Fibroblast of lung (primary cell): ENCODE measurements at regions not wholly inside any gene's neighbourhood (a gene's known extent, or its start where the extent isn't known, plus 50 kb on each side); places are given as distances from the start of the nearest gene placed in this dataset.

ENCODE experiments used
- EZH2 ChIP-seq: IDR thresholded peaks from 2 replicates; pipeline ENCODE4 v1.5.1; 2012; ENCODE audit warnings: low read length, control low read depth, mild to moderate bottlenecking; ENCODE audit errors: missing control alignments
- TF ChIP-seq, protein P1 (sequence below), 2 donors: IDR thresholded peaks in 1 of 2; conservative IDR thresholded peaks in 1 of 2; 1 replicate in 1 of 2; 2 replicates in 1 of 2; pipeline ENCODE4 v1.5.1; 2011 to 2012; ENCODE audit warnings: low read length in 2 of 2, control low read depth in 1 of 2, inconsistent platforms in 1 of 2, low read depth in 1 of 2, mild to moderate bottlenecking in 1 of 2

DNA sequence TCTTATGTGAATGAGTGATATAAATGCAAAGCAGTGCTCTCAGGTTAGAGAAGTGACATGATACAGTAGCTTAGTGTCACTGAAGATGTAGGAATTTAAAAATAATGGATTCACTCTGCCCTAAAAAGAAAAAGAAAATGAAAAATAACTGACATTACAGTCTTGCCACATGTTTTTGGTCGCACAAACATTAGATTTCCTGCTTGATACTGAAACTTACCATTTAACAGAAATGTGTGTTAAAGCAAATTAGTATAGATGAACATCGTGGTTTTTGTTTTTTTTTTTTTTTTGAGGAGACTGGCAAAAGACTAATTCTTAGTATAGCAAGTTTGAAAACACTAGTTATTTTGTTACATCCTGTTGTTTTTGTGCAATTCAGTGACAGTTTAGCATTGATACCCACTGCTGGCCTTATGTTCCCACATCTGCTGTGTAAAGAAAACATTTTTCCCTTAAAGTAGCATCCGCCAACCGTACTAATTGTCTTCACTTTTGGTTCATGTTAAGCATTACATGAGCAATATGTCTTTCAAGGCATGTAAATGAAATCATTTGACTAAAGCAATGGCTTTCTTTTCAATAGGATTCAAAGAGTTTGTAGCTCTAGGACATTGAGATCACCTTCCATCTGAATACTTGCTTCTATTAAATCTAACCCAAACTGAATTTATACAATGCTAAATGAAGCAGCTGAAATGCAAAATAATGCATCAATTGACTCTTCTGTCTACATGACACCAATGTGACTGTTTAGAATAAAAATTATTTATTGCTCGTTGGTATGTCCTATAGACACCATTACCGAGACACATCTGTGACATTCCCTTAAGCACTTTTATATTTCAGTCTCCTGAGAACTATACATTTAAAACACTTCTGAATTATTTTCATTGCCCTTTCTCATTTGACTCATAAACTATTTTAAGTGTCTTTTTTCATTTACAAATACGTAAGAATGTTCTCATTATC, 859.1 kb downstream of the MAT2B start:
- TF ChIP-seq, protein P1, sequence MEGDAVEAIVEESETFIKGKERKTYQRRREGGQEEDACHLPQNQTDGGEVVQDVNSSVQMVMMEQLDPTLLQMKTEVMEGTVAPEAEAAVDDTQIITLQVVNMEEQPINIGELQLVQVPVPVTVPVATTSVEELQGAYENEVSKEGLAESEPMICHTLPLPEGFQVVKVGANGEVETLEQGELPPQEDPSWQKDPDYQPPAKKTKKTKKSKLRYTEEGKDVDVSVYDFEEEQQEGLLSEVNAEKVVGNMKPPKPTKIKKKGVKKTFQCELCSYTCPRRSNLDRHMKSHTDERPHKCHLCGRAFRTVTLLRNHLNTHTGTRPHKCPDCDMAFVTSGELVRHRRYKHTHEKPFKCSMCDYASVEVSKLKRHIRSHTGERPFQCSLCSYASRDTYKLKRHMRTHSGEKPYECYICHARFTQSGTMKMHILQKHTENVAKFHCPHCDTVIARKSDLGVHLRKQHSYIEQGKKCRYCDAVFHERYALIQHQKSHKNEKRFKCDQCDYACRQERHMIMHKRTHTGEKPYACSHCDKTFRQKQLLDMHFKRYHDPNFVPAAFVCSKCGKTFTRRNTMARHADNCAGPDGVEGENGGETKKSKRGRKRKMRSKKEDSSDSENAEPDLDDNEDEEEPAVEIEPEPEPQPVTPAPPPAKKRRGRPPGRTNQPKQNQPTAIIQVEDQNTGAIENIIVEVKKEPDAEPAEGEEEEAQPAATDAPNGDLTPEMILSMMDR (conservative IDR thresholded peaks at IDR 0.05 in 1 of 2, IDR thresholded peaks at IDR 0.05 in 1 of 2; ENCODE audit: low read depth in 1 of 2, low read length in 2 of 2), result no peak
- TF ChIP-seq EZH2, result no peak
